DMS153 treated with DMSO at 0.1 percent for 48 hours (cell line): ENCODE measurements at regions not wholly inside any gene's neighbourhood (a gene's known extent, or its start where the extent isn't known, plus 50 kb on each side); places are given as distances from the start of the nearest gene placed in this dataset.

Experiments
- DNase-seq: peaks from one replicate; lab custom pipeline; 2025; ENCODE audit not compliant: unreplicated experiment; lab: John Stamatoyannopoulos, UW

GRCh38 chr2:21480162-21480561 lies 356.4 kb downstream of the TDRD15 start:
- DNase-seq, result no peak

DNA sequence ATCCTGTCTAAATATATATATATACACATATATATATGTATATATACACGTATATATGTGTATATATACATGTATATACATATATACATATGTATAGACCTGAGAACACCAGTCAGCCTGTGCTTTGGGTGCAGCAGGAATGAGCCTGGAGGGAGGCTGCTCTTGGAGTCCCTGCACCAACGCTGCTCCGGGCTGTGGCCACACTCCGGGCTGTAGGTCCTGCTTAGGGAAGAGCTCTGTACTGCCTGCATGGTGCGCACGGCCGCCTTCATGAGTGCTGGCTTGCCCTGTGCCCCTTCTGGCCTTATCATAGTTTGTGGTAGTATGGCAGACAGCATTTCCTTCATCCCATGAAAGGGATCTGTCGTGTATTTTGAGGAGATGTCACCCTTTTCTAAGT lies 360.9 kb downstream of the TDRD15 start:
- no peak for DNase-seq

DNA sequence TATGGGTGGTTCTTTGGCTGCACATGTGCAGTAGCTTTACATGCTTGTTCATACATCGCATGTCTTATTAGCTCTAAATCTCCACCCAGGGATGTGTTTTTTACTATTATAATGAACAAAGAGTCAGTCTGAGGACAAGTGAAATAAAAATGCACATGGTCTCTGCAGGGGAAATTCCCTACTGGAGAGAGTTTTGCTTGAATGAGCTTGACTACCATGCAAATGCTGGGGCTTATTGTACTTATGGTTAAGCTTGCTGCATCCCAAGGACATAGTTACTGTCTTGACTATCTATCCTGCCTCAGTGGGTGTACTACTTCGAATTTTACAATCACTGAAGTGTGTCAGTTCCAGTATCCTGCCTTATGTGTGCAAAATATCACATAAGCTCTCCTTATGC lies 362.7 kb downstream of the TDRD15 start:
- DNase-seq, result no peak

DNA sequence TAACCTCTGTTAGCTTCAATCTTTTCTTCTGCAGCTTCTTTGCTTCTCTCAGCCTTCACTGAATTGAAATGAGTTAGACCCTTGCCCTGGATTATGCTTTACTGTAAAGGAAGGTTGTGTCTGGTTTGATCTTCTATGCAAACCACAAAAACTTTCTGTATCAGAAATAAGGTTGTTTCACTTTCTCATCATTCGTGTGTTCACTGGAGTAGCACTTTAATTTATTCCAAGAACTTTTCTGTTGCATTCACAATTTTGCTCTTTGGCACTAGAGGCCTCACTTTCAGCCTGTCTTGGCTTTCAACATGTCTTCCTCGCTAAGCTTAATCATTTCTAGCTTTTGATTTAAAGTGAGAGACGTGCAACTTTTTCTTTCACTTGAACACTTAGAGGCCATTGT lies 365.3 kb downstream of the TDRD15 start:
- no peak for DNase-seq

GRCh38 chr2:21498016-21498415 lies 374.2 kb downstream of the TDRD15 start:
- no peak for DNase-seq

DNA sequence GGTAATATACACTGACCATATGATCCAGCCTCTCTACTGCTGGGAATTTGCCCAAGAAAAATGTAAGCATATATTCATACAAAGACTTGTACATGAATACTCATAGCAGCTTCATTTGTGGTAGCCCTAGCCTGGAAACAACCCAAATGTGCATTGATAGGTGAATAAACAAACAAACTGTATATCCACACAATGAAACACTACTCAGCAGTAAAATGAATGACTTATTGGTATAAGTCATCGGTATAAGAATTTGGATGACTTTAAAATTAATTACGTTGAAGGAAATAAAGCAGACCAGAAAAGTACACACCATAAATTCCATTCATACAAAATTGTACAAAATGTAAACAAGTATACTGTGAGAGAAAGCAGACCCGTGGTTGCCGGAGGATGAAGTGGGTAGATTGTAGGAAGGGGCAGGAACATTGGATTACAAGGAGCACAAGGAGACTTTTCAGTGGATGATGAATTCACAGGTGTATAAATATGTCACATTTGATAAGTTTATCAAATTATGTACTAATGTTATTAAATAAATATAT lies 376.7 kb downstream of the TDRD15 start:
- no peak for DNase-seq

DNA sequence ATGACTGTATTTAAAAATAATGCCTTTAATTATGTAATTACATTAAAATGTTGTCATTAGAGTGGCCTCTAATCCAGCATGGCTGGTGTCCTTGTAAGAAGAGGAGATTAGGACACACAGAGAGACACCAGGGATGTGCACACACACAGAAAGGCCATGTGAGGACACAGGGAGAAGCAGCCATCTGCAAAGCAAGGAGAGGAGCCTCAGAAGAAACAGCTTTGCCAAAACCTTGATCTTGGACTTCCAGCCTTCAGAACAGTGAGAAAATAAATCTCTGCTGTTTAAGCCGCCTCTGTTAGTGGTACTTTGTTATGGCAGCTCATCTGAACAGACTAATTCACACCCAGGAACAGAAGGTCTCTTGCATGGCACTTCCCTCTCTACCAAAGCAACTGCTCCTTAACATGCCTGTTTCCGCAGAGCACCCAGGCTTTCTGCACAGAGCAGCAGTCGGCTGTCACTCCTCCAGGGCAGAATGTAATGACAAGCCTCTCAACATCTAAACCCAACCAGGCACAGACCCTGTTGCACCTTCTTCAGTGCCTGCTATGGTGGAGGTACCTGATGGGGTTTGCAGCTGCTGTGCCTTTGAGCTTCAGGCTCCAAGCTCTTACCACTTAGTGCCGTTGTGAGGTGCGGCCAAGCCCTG lies 377.7 kb downstream of the TDRD15 start:
- peak; percentile 8 for DNase-seq

- DNase-seq, result no peak
Observed at GRCh38 chr2:21515903-21516302, 392.1 kb downstream of the TDRD15 start.

GRCh38 chr2:21519412-21519811 lies 395.6 kb downstream of the TDRD15 start:
- no peak for DNase-seq

DNA sequence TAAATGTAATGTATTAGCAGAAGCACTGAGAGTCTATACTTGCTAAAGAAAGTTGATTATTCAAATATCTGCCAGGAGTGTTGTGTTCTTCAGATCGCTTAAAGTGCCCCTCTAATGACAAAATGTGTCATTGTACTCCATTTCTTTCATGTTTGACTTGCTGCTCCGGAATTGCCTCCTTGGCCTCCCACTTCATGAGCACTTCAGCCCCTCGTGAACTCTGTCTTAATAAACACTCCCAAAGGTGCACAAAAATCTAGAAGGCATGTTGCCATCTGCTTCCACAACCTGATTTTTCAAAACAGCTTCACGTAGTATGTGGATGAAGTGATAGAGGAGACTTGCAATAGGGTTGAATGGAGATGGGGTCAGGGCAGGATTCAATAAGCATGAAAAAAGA lies 396.1 kb downstream of the TDRD15 start:
- DNase-seq, result no peak

- DNase-seq, result no peak
Observed at GRCh38 chr2:21535826-21536225, 412.1 kb downstream of the TDRD15 start.

DNA sequence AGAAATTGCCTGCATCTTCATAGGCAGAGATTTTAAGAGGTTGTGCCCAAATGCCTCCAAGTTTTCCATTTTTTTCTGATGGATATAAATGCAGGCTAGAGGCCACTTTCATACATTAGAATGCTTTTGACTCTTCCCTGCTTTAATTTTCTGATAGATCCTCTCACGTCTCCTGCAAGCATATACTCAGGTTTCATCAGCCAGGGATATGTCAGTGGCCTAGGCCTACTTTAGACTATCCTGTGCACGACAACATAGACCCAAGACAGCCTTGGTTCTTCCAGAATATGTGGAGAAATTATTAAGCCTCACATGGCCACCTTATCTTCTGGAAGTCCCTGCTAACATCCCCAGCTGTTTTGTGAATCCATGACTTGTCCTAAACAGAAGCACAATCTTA lies 415.9 kb downstream of the TDRD15 start:
- no peak for DNase-seq

DNA sequence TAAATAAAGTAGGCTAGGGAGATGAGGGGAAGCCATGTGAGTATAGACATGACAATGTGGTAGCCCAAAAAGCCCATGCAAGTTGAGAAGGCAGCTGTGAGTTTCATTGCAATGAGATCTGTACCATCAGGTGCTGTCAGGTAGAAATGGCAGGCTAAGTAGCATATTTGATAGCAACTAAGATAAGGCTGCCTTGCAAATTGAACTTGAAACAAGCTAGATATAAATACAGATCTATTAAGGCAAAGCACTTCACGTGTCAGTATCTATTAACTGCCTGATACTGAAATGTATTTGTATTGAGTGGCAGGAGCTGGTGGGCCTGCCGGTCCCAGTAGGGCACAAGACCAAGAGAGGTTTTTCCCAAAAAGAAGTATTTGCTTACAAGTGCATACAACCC lies 419.9 kb downstream of the TDRD15 start:
- no peak for DNase-seq

DNA sequence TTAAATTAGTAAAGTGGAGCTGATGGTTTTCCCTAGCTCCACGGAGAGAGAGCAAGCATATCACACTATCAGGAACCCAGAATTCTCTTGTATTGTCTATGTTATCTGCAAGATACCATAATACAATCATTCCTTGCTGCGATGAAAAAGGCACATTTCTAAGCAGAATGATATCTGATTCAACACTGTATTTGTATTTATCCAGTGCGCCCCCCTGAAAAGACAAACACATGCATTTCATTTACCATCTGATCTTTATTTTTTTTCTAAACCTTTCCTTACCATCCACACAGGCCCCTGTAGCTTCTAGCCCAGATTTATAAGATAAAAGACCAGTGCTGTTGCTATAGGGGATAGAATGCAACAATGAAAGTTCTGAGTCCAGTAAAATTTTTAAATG lies 420.6 kb downstream of the TDRD15 start:
- DNase-seq, result no peak

DNA sequence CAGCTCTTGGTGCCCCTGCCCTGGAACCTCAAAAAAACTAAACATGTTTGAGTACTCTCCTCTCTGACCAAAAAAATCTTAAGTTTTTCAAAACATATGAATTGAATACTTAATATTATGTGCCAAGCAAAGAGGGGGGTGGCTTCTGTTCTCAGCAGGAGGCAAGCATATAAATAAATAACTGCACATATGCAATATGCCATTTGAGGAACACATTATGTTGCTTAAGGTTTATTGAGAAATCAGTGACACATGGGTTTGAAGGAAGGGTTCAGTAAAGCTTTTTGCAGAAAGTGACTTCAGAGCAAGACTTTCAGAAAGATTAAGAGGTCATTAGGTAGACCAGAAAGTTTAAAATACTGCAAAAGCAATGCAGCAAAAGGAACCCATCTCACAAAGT lies 429.2 kb downstream of the TDRD15 start:
- no peak for DNase-seq

DNA sequence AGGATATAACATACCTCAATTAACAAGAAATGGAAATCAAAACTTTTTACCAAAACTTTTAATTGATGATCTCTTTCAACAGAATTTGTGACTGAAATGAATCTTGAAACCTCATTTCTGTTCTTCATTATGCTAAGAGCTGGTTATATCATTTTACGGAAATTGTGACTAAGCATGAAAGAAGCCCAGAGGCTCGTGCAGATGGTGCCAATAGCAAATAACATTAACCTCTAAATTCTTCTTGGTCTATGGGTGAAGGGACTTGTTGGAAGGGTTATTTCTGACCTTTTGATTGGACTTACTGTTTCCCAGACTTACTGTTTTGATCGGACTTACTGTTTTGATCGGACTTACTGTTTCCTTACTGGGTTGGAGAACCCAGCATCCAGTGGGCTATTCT lies 435.6 kb downstream of the TDRD15 start:
- DNase-seq, result no peak

GRCh38 chr2:21561965-21562364 lies 438.2 kb downstream of the TDRD15 start:
- DNase-seq, result no peak

DNA sequence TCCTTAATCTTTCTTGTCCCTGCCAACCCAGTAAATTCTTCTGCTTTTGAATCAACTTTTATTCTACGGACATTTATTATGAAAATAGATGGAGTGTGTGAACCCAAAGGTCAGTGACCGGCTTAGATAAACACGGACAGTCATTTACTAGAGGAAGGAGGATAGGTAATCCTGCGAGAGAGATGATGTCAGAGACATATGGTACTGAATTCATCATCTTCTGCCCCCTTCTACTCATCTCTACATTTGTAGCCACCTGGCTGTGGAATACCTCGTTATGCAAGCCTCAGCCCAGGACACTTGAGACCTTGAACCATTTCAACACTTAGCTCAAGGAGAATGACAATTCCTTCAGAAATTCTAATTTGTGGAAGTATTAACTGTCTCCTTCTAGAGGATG lies 443.6 kb downstream of the TDRD15 start:
- no peak for DNase-seq

GRCh38 chr2:21571686-21572085 lies 447.9 kb downstream of the TDRD15 start:
- DNase-seq, result no peak

DNA sequence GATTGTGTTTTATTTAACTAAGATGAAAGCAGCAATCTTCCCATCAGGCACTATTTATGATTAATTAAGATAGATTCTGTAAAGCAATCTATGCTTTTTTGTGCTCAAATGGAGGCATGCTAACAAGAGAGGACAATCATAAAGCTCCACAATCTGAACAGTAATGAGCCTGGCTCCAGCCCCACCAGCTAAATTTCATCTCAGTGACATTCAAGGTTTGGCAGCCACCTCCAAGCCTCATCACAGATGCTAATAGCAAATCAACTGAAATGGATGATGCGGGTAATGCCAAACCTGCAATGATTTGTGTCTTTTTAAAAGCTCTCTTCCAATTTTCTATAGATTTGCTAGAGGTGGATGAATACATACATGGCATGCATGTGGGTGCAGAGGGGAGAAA lies 456.6 kb downstream of the TDRD15 start:
- no peak for DNase-seq

- no peak for DNase-seq
Observed at GRCh38 chr2:21585881-21586280, 462.1 kb downstream of the TDRD15 start.

DNA sequence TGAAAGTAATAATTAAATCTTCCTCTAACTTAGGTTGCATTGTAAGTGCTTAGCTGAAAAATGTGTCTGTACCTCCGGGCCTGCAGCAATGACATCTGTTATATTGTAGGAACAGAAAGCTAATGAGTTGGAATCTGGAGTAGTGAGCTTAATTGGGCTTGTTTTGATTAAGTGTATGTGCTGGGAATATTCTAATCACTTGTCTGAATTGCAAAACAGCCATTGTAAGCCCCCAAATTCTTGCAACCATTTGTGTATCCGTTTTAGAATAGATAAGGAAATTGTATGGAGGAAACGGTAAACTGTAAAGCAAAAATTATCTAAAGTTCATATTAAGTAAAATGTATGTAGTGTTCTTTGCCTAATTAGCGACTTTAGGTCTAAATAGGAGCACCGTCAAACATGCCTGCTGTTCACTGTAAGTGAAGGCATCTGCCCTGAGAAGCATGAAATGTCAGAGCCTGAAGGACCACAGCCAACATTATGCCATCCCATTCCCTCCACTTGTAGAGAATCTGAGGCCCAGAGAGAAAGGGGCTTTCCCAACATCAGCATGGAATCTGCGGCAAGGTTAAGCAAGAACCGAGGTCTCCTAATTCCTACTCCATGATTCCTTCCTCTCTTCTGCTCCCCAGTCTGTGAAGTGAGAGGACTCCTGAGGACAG lies 466.4 kb downstream of the TDRD15 start:
- no peak for DNase-seq

DNA sequence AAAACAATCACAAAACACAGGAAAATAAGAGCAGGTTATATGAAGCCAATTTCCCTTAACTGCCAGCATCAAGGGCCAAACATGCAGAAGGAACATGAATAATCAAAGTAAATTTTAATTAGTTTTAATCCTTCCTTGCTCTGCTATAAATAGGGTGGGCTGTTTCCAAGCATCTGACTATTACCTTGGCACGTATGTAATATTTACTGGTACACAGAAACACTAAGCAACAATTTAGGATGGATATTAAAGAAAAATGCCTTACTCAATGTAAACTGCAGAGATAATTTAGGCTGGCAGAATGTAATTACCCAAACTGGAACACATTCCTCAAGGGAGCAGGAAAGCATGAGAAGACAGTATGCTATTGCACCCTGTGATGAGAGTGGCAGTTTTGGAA lies 468.2 kb downstream of the TDRD15 start:
- no peak for DNase-seq
